ENCODE measurements at regions not wholly inside any gene's neighbourhood (a gene's known extent, or its start where the extent isn't known, plus 50 kb on each side); places are given as distances from the start of the nearest gene placed in this dataset.

DNA sequence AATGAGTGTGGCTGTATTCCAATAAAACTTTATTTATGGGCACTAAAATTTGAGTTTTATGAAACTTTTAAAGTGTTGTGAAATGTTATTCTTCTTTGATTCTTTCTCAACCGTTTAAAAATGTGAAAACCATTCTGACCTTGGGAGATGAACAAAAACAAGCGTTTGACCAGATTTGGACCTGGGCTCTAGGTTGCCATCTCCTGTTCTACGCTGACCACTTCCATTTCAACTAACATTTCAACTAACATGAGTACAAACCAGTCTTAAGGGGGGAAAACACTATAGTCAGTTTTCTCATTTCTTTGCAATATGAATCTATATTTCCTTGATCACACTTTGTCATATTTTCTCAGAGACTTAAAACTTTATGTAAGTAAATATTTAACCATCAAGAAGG is 118.4 kb upstream of the IRX5 start:
- TF ChIP-seq, protein P1, sequence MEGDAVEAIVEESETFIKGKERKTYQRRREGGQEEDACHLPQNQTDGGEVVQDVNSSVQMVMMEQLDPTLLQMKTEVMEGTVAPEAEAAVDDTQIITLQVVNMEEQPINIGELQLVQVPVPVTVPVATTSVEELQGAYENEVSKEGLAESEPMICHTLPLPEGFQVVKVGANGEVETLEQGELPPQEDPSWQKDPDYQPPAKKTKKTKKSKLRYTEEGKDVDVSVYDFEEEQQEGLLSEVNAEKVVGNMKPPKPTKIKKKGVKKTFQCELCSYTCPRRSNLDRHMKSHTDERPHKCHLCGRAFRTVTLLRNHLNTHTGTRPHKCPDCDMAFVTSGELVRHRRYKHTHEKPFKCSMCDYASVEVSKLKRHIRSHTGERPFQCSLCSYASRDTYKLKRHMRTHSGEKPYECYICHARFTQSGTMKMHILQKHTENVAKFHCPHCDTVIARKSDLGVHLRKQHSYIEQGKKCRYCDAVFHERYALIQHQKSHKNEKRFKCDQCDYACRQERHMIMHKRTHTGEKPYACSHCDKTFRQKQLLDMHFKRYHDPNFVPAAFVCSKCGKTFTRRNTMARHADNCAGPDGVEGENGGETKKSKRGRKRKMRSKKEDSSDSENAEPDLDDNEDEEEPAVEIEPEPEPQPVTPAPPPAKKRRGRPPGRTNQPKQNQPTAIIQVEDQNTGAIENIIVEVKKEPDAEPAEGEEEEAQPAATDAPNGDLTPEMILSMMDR (IDR thresholded peaks at IDR 0.05) = no peak
- no peaks in the 10 kb centered on the region for H3K9me3 ChIP-seq
- no peaks in the 10 kb centered on the region for H3K36me3 ChIP-seq (ENCODE audit: low read depth)
- ATAC-seq = no peak
- intact Hi-C loops (cut with DNase I, micrococcal nuclease) = no loop called here
- no peak overlapping the region for H3K4me3 ChIP-seq
- no peak for DNase-seq
- H3K4me1 ChIP-seq (ENCODE audit: low read depth) = no peaks in the 10 kb centered on the region

DNA sequence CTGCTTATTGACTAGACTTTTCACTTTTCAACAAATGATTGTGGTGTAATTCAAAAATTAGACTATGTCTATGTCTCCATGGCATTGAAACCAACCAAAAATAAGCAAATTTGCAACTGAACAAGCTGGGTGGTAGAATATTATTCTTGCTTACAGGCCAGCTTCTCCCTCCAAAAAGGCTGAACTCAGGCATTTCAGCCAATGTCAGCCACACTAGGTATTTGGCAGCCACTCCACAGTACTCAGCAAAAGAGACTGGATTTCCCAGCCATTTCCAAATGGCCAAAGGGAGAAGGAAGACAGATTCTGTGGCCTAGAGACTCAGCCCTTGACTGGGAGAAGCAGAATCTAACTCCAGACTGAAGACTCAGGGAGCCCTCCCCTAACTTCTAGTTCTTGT is 121.8 kb upstream of the IRX5 start:
- no peak overlapping the region for H3K4me3 ChIP-seq
- intact Hi-C loops (cut with DNase I, micrococcal nuclease) = no loop called here
- no peak for DNase-seq
- H3K9me3 ChIP-seq = no peaks in the 10 kb centered on the region
- H3K36me3 ChIP-seq (ENCODE audit: low read depth) = no peaks in the 10 kb centered on the region
- no peaks in the 10 kb centered on the region for H3K4me1 ChIP-seq (ENCODE audit: low read depth)
- ATAC-seq = no peak
- TF ChIP-seq, protein P1 (IDR thresholded peaks at IDR 0.05) = no peak

DNA sequence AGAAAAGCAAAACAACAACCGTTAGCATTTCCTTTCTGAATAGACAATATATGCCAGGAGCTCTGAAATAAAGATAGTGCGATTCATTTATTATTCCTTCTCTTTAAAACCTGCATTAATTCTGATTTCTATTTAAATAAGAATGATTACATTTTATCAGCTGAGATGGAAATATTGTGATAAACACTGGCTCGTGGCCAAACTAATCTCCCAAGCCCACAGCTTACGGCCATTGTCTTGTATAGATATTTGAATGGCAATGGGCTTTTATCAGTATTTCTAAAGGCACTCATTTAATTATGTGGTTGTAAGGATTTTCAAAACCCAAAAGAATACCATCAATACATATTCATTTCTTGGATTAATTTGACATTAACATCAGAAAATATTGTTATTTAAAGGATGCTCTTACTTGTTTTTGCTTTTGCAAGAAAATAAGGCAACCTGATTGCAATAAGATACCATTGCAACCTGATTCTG is 123.7 kb upstream of the IRX5 start:
- H3K36me3 ChIP-seq (ENCODE audit: low read depth) = no peaks in the 10 kb centered on the region
- no peak overlapping the region for H3K4me3 ChIP-seq
- H3K9me3 ChIP-seq = no peaks in the 10 kb centered on the region
- intact Hi-C loops (cut with DNase I, micrococcal nuclease) = no loop called here
- DNase-seq (no peak), ATAC-seq (no peak)
- TF ChIP-seq, protein P1 (IDR thresholded peaks at IDR 0.05) = no peak
- no peaks in the 10 kb centered on the region for H3K4me1 ChIP-seq (ENCODE audit: low read depth)

DNA sequence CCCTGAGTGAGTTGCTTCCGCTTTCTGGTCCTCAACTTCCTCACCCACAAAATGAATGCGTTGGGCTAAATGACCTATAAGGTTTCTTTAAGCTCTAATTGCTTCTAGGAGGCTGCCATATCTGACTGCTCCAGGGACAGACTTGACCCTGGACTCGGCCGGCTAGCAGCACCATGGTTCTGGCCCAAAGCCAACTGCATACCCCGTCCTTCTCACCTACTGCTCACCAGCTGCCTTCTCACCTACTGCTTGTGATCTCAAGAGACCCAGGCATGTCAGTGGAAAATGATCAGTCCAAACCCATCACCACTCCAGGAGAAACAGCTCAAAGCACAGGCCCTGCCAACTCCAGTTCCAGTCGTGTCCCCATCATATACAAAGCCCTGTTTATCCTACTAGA is 124.3 kb upstream of the IRX5 start:
- Histone ChIP-seq H3K36me3 (ENCODE audit: low read depth) (no peaks in the 10 kb centered on the region), H3K4me1 (ENCODE audit: low read depth) (no peaks in the 10 kb centered on the region), H3K9me3 (no peaks in the 10 kb centered on the region), H3K4me3 (no peak overlapping the region)
- DNase-seq = no peak
- TF ChIP-seq, protein P1 (IDR thresholded peaks at IDR 0.05) = no peak
- no peak for ATAC-seq
- intact Hi-C loops (cut with DNase I, micrococcal nuclease) = no loop called here

DNA sequence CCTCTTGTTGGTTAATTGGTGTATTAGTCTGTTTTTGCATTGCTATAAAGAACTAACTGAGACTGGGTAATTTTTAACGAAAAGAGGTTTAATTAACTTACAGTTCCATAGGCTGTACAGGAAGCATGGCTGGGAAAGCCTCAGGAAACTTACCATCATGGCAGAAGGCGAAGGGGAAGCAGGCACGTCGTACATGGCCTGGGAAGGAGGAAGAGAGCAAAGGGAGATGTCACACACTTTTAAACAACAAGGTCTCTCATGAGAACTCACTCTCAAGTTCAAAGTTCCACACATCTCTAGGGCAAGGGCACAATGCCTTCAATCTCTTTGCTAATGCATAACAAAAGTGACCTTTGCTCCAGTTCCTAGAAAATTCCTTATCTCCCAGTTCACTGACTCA is 125.0 kb upstream of the IRX5 start:
- no peaks in the 10 kb centered on the region for H3K36me3 ChIP-seq (ENCODE audit: low read depth)
- no peaks in the 10 kb centered on the region for H3K4me1 ChIP-seq (ENCODE audit: low read depth)
- TF ChIP-seq, protein P1 (IDR thresholded peaks at IDR 0.05) = no peak
- no peak overlapping the region for H3K4me3 ChIP-seq
- H3K9me3 ChIP-seq = no peaks in the 10 kb centered on the region
- no peak for ATAC-seq
- no peak for DNase-seq
- intact Hi-C loops (cut with DNase I, micrococcal nuclease) = no loop called here
